Kidney epithelial cell (primary cell): ENCODE measurements at regions not wholly inside any gene's neighbourhood (a gene's known extent, or its start where the extent isn't known, plus 50 kb on each side); places are given as distances from the start of the nearest gene placed in this dataset.

Experiments
- DNase-seq: peaks from one replicate; pipeline ENCODE4 v3.0.0-alpha.2; 2010; ENCODE audit warnings: low read depth
- H3K27me3 ChIP-seq: 2 replicates; pipeline ENCODE4 v1.6.0; 2011; ENCODE audit warnings: low read length; ENCODE audit not compliant: control insufficient read depth, insufficient read depth
- H3K36me3 ChIP-seq: 2 replicates; pipeline ENCODE4 v1.5.1; 2011; ENCODE audit warnings: low read length; ENCODE audit not compliant: control insufficient read depth, insufficient read depth
- H3K4me3 ChIP-seq: 2 replicates; pipeline ENCODE4 v1.5.1; 2011; ENCODE audit warnings: low read depth, mild to moderate bottlenecking, control low read depth, low read length
- CTCF ChIP-seq: IDR thresholded peaks from 2 replicates; pipeline ENCODE4 v1.5.1; 2011; ENCODE audit warnings: mild to moderate bottlenecking, moderate library complexity, low read length, control low read depth, inconsistent platforms; ENCODE audit not compliant: insufficient read depth, poor library complexity, severe bottlenecking

DNA sequence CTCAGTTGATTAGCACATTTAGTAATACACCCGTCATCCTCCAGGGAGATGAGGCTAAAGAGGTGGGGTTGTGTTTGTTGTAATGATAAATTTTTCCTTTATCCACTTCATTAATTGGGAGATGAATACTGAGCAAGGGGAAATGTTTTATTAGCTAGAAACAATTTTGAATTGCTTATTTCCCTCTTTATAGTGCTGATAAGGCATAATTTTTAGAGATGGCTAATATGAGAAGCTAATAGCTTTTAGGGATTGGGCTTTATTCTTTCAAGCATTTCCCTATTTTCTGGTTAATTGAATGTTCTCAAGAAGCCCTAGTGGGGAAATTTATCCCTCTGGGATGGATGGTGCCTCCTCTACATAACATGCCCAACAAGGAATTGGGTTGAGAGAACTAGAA lies 365.2 kb upstream of the IGFBP7 start:
- no peak for TF ChIP-seq CTCF
- Histone ChIP-seq H3K4me3 (no peak overlapping the region), H3K27me3 (no peaks in the 10 kb centered on the region), H3K36me3 (no peaks in the 10 kb centered on the region)
- DNase-seq = no peak

- DNase-seq = no peak
- no peaks in the 10 kb centered on the region for H3K36me3 ChIP-seq
- H3K4me3 ChIP-seq = no peak overlapping the region
- TF ChIP-seq CTCF = no peak
- H3K27me3 ChIP-seq = no peaks in the 10 kb centered on the region
Observed at GRCh38 chr4:57465321-57466056, 355.3 kb upstream of the IGFBP7 start.

GRCh38 chr4:57462843-57463242 lies 352.7 kb upstream of the IGFBP7 start:
- no peak overlapping the region for H3K4me3 ChIP-seq
- no peak for DNase-seq
- no peak for TF ChIP-seq CTCF
- no peaks in the 10 kb centered on the region for H3K27me3 ChIP-seq
- no peaks in the 10 kb centered on the region for H3K36me3 ChIP-seq

GRCh38 chr4:57460967-57461366 lies 350.8 kb upstream of the IGFBP7 start:
- DNase-seq = no peak
- H3K27me3 ChIP-seq = no peaks in the 10 kb centered on the region
- TF ChIP-seq CTCF = no peak
- H3K36me3 ChIP-seq = no peaks in the 10 kb centered on the region
- no peak overlapping the region for H3K4me3 ChIP-seq

- no peaks in the 10 kb centered on the region for H3K27me3 ChIP-seq
- H3K36me3 ChIP-seq = no peaks in the 10 kb centered on the region
- no peak overlapping the region for H3K4me3 ChIP-seq
- DNase-seq = no peak
- TF ChIP-seq CTCF = no peak
Observed at GRCh38 chr4:57448901-57449300, 338.7 kb upstream of the IGFBP7 start.

GRCh38 chr4:57448452-57448851 lies 338.3 kb upstream of the IGFBP7 start:
- Histone ChIP-seq H3K27me3 (no peaks in the 10 kb centered on the region), H3K4me3 (no peak overlapping the region), H3K36me3 (no peaks in the 10 kb centered on the region)
- TF ChIP-seq CTCF = no peak
- DNase-seq = no peak
